Astrocyte of the hippocampus (primary cell): ENCODE measurements at regions not wholly inside any gene's neighbourhood (a gene's known extent, or its start where the extent isn't known, plus 50 kb on each side); places are given as distances from the start of the nearest gene placed in this dataset.

Experiments
- DNase-seq: peaks from one replicate; pipeline ENCODE4 v3.0.0; 2011; ENCODE audit warnings: low read depth, low spot score

- DNase-seq = no peak
These were observed 278.0 kb upstream of the NECTIN3 start for GRCh38 chr3:110793611-110794010.

- no peak for DNase-seq
These were observed 276.5 kb upstream of the NECTIN3 start for GRCh38 chr3:110795163-110795562.

GRCh38 chr3:110799271-110799670 lies 272.3 kb upstream of the NECTIN3 start:
- DNase-seq = no peak

GRCh38 chr3:110804856-110805255 lies 266.8 kb upstream of the NECTIN3 start:
- DNase-seq = no peak

- DNase-seq = peak; percentile 7
These were observed 264.7 kb upstream of the NECTIN3 start for GRCh38 chr3:110806924-110807323.

- peak; percentile 29 for DNase-seq
These were observed 263.0 kb upstream of the NECTIN3 start for GRCh38 chr3:110808630-110809029.

GRCh38 chr3:110810356-110810755 lies 261.3 kb upstream of the NECTIN3 start:
- DNase-seq = peak; percentile 20

GRCh38 chr3:110811050-110811449 lies 260.6 kb upstream of the NECTIN3 start:
- DNase-seq = peak; percentile 80

- peak; percentile 7 for DNase-seq
These were observed 258.1 kb upstream of the NECTIN3 start for GRCh38 chr3:110813541-110813940.

GRCh38 chr3:110814170-110815007 lies 257.2 kb upstream of the NECTIN3 start:
- DNase-seq = peak; percentile 87

GRCh38 chr3:110815008-110815583 lies 256.5 kb upstream of the NECTIN3 start:
- DNase-seq = peak; percentile 71

- no peak for DNase-seq
These were observed 255.6 kb upstream of the NECTIN3 start for GRCh38 chr3:110816008-110816407.

GRCh38 chr3:110821586-110821985 lies 250.0 kb upstream of the NECTIN3 start:
- DNase-seq = no peak

- DNase-seq = no peak
These were observed 248.6 kb upstream of the NECTIN3 start for GRCh38 chr3:110822971-110823370.

GRCh38 chr3:110846971-110847370 lies 224.6 kb upstream of the NECTIN3 start:
- DNase-seq = no peak

GRCh38 chr3:110849064-110849463 lies 222.6 kb upstream of the NECTIN3 start:
- DNase-seq = no peak

GRCh38 chr3:110851736-110852135 lies 219.9 kb upstream of the NECTIN3 start:
- DNase-seq = no peak

GRCh38 chr3:110855207-110855606 lies 216.4 kb upstream of the NECTIN3 start:
- no peak for DNase-seq

- DNase-seq = no peak
These were observed 214.7 kb upstream of the NECTIN3 start for GRCh38 chr3:110856916-110857315.

GRCh38 chr3:110858549-110858948 lies 213.1 kb upstream of the NECTIN3 start:
- DNase-seq = no peak

GRCh38 chr3:110859336-110859735 lies 212.3 kb upstream of the NECTIN3 start:
- no peak for DNase-seq

- no peak for DNase-seq
These were observed 211.6 kb upstream of the NECTIN3 start for GRCh38 chr3:110859993-110860392.

- no peak for DNase-seq
These were observed 205.7 kb upstream of the NECTIN3 start for GRCh38 chr3:110865934-110866333.
